ENCODE measurements at regions not wholly inside any gene's neighbourhood (a gene's known extent, or its start where the extent isn't known, plus 50 kb on each side); places are given as distances from the start of the nearest gene placed in this dataset.

DNA sequence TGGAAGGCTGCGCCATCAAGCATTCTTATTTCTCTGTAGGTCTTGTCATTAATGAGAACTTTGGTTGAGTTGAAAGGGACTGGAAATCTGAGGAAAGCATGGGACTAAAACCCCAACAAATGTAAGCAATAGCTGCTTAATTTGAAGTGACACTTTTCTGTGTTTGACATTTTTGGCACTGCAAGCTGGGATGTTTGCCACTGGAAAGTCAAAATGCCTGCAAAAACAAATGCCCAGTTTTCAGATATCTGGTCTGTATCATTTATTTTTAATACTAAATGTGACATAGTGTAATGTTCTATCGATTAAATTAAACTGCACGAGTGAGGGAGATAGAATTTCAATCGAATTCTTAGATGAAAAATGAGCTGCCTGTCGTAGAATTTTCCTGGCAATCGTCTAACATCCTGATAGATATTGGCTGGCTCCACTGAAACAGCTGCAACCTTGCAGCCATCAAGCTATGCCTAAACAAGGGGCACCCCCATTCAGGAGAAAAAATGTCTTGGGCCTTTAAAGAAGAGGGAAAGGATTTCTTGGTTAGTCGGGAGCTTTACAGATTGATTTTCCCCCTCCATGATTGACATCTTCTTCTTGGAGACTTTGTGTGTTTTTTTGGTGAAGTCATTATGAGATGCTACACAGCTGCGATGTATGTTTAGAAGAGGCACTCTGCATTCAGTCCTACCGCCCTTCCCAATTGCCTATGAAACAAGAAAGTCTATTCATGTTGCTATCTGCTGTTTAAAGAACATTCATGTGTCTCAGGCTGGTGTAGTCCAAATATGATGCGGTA is 316.7 kb upstream of the TBL1XR1 start:
- TF ChIP-seq POLR2A (IDR thresholded peaks at IDR 0.05) = no peak
- no peak for TF ChIP-seq CTCF (IDR thresholded peaks at IDR 0.05)

Measured in adrenal gland (tissue), 5 donors.